GM21786 (cell line): ENCODE measurements at regions not wholly inside any gene's neighbourhood (a gene's known extent, or its start where the extent isn't known, plus 50 kb on each side); places are given as distances from the start of the nearest gene placed in this dataset.

Experiments used
- ATAC-seq: cut with Tn5 transposase; IDR thresholded peaks from one replicate; pipeline ENCODE4 v1.9.1; 2021; ENCODE audit not compliant: unreplicated experiment

GRCh38 chr5:68958428-68958827 lies 135.4 kb upstream of the SLC30A5 start:
- ATAC-seq, result no peak

- no peak for ATAC-seq
Measured at GRCh38 chr5:68960456-68960855, 133.4 kb upstream of the SLC30A5 start.

- ATAC-seq, result no peak
Measured at GRCh38 chr5:68960961-68961360, 132.9 kb upstream of the SLC30A5 start.

GRCh38 chr5:68961762-68962161 lies 132.1 kb upstream of the SLC30A5 start:
- ATAC-seq, result no peak

- ATAC-seq, result no peak
Measured at GRCh38 chr5:68962757-68963484, 130.9 kb upstream of the SLC30A5 start.

- ATAC-seq, result no peak
Measured at GRCh38 chr5:68964679-68965078, 129.1 kb upstream of the SLC30A5 start.

- ATAC-seq, result no peak
Measured at GRCh38 chr5:68965926-68966325, 127.9 kb upstream of the SLC30A5 start.

- ATAC-seq, result no peak
Measured at GRCh38 chr5:68966596-68966995, 127.2 kb upstream of the SLC30A5 start.

GRCh38 chr5:68968429-68968828 lies 125.4 kb upstream of the SLC30A5 start:
- ATAC-seq, result no peak

- no peak for ATAC-seq
Measured at GRCh38 chr5:68970617-68971016, 123.2 kb upstream of the SLC30A5 start.

GRCh38 chr5:68973696-68974095 lies 120.1 kb upstream of the SLC30A5 start:
- ATAC-seq, result no peak

GRCh38 chr5:68983043-68983442 lies 110.8 kb upstream of the SLC30A5 start:
- ATAC-seq, result no peak

GRCh38 chr5:68983959-68984358 lies 109.9 kb upstream of the SLC30A5 start:
- ATAC-seq, result no peak

- no peak for ATAC-seq
Measured at GRCh38 chr5:68991279-68992084, 102.3 kb upstream of the SLC30A5 start.

GRCh38 chr5:68994645-68995044 lies 99.2 kb upstream of the SLC30A5 start:
- ATAC-seq, result peak; percentile 84

- no peak for ATAC-seq
Measured at GRCh38 chr5:68995845-68996545, 97.8 kb upstream of the SLC30A5 start.

GRCh38 chr5:68999181-68999580 lies 94.6 kb upstream of the SLC30A5 start:
- no peak for ATAC-seq

- ATAC-seq, result no peak
Measured at GRCh38 chr5:69000216-69000919, 93.4 kb upstream of the SLC30A5 start.

GRCh38 chr5:69000949-69001348 lies 92.9 kb upstream of the SLC30A5 start:
- no peak for ATAC-seq

GRCh38 chr5:69001627-69002026 lies 92.2 kb upstream of the SLC30A5 start:
- no peak for ATAC-seq

GRCh38 chr5:69004127-69004526 lies 89.7 kb upstream of the SLC30A5 start:
- ATAC-seq, result no peak
